ENCODE measurements at regions not wholly inside any gene's neighbourhood (a gene's known extent, or its start where the extent isn't known, plus 50 kb on each side); places are given as distances from the start of the nearest gene placed in this dataset.

GRCh38 chr22:48428631-48429371 is 1398.9 kb downstream of the BRD1 start:
- DNase-seq (ENCODE audit: low read depth in 1 of 2, low spot score in 1 of 2) = no peak
- TF ChIP-seq SPI1 (IDR thresholded peaks at IDR 0.05; ENCODE audit: borderline replicate concordance, low read depth) = no peak
- TF ChIP-seq GABPA (IDR thresholded peaks at IDR 0.05; ENCODE audit: low read depth) = no peak
- no peak for TF ChIP-seq CTCF (IDR thresholded peaks at IDR 0.05; ENCODE audit: insufficient read depth, low read length)
- TF ChIP-seq REST (IDR thresholded peaks at IDR 0.05; ENCODE audit: insufficient replicate concordance, low read depth) = no peak
- TF ChIP-seq POLR2AphosphoS5 (IDR thresholded peaks at IDR 0.05; ENCODE audit: low read depth) = no peak
- Histone ChIP-seq H3K4me3 (replicated peaks; ENCODE audit: insufficient read depth, low read length) (no peak overlapping the region), H3K27ac (replicated peaks) (no peak overlapping the region), H3K27me3 (ENCODE audit: insufficient read depth, poor library complexity, severe bottlenecking) (no peaks in the 10 kb centered on the region)

- no peak overlapping the region for H3K27ac ChIP-seq (replicated peaks)
Measured at GRCh38 chr22:48427731-48428211, 1399.9 kb downstream of the BRD1 start.

More at GRCh38 chr22:48427731-48428211, 1399.9 kb downstream of the BRD1 start:
- H3K27me3 ChIP-seq (ENCODE audit: insufficient read depth, poor library complexity, severe bottlenecking) = no peaks in the 10 kb centered on the region
- no peak overlapping the region for H3K4me3 ChIP-seq (replicated peaks; ENCODE audit: insufficient read depth, low read length)
- no peak for DNase-seq (ENCODE audit: low read depth in 1 of 2, low spot score in 1 of 2)
- TF ChIP-seq GABPA (IDR thresholded peaks at IDR 0.05; ENCODE audit: low read depth) (no peak), POLR2AphosphoS5 (IDR thresholded peaks at IDR 0.05; ENCODE audit: low read depth) (no peak), SPI1 (IDR thresholded peaks at IDR 0.05; ENCODE audit: borderline replicate concordance, low read depth) (no peak), REST (IDR thresholded peaks at IDR 0.05; ENCODE audit: insufficient replicate concordance, low read depth) (no peak), CTCF (IDR thresholded peaks at IDR 0.05; ENCODE audit: insufficient read depth, low read length) (no peak)

All from HL-60 (cell line).